Smooth muscle cell (in vitro differentiated cells): ENCODE measurements at regions not wholly inside any gene's neighbourhood (a gene's known extent, or its start where the extent isn't known, plus 50 kb on each side); places are given as distances from the start of the nearest gene placed in this dataset.

Source experiments
- DNase-seq: peaks from one replicate; lab custom pipeline; 2025; ENCODE audit not compliant: unreplicated experiment; lab: John Stamatoyannopoulos, UW
- H2AFZ ChIP-seq: fragments of 200-600 bp; sonication (generic); 2 replicates; pipeline ENCODE4 v1.6.0; 2016; ENCODE audit warnings: antibody characterized with exemption, low read depth, mild to moderate bottlenecking
- H3F3A ChIP-seq: fragments of 200-600 bp; sonication (generic); 2 replicates; pipeline ENCODE4 v1.6.0; 2017; ENCODE audit warnings: antibody characterized with exemption, low read depth
- H3K27ac ChIP-seq: fragments of 200-600 bp; sonication (generic); 2 replicates; pipeline ENCODE4 v1.5.1; 2016; ENCODE audit warnings: low read depth, mild to moderate bottlenecking
- H3K27me3 ChIP-seq: fragments of 200-600 bp; sonication (generic); 2 replicates; pipeline ENCODE4 v1.6.1; 2016; ENCODE audit warnings: low read depth, mild to moderate bottlenecking
- H3K36me3 ChIP-seq: fragments of 200-600 bp; sonication (generic); 2 replicates; pipeline ENCODE4 v1.5.1; 2016; ENCODE audit warnings: low read depth
- H3K4me1 ChIP-seq: fragments of 200-600 bp; sonication (generic); 2 replicates; pipeline ENCODE4 v1.5.1; 2016; ENCODE audit warnings: low read depth
- H3K4me2 ChIP-seq: fragments of 200-600 bp; sonication (generic); 2 replicates; pipeline ENCODE4 v1.6.0; 2016; ENCODE audit warnings: mild to moderate bottlenecking
- H3K4me3 ChIP-seq: fragments of 200-600 bp; sonication (generic); 2 replicates; pipeline ENCODE4 v1.5.1; 2016; ENCODE audit warnings: mild to moderate bottlenecking
- H3K79me2 ChIP-seq: fragments of 200-600 bp; sonication (generic); 2 replicates; pipeline ENCODE4 v1.6.0; 2016; ENCODE audit warnings: low read depth, mild to moderate bottlenecking
- H3K9ac ChIP-seq: fragments of 200-600 bp; sonication (generic); 2 replicates; pipeline ENCODE4 v1.6.0; 2016; ENCODE audit warnings: low read depth
- H3K9me3 ChIP-seq: fragments of 200-600 bp; sonication (generic); replicated peaks from 2 replicates; pipeline ENCODE4 v1.5.1; 2016; ENCODE audit warnings: low read depth
- H4K20me1 ChIP-seq: fragments of 200-600 bp; sonication (generic); 2 replicates; pipeline ENCODE4 v1.6.0; 2016; ENCODE audit warnings: low read depth
- CTCF ChIP-seq: fragments of 200-600 bp; sonication (generic); IDR thresholded peaks from 2 replicates; pipeline ENCODE4 v1.5.1; 2017; ENCODE audit warnings: borderline replicate concordance, mild to moderate bottlenecking, antibody characterized with exemption; ENCODE audit not compliant: insufficient read depth, poor library complexity, severe bottlenecking
- WGBS: methylation state at CpG from one replicate; pipeline ENCODE4 v1.1.7; 2016; ENCODE audit warnings: low lambda C conversion rate; 5-methylcytosine and 5-hydroxymethylcytosine counted together

DNA sequence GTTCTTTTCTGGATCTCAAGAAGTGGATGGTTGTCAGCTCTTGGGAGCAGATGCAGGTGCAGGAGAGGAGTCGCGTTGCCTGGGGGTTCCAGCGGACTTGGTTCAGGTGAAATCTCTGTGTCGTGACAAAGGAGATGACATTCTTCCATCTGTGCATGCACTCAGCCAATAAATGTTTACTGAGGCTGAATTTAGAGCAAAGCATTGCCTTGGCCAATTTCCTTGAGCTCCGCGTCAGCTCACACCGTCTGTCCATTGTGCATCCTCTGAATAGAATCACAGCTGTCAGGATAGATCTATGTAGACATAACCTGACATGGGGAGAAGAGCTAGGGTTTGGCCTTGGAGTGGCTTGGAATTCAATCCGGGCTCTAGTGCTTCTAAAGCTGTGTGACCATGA lies 343.7 kb downstream of the GLRX3 start:
- H3F3A ChIP-seq, result no peaks in the 10 kb centered on the region
- no peak overlapping the region for H2AFZ ChIP-seq
- no peaks in the 10 kb centered on the region for H3K79me2 ChIP-seq
- H3K4me2 ChIP-seq, result no peak overlapping the region
- H3K4me1 ChIP-seq, result no peaks in the 10 kb centered on the region
- no peaks in the 10 kb centered on the region for H3K36me3 ChIP-seq
- H3K27ac ChIP-seq, result no peak overlapping the region
- H3K9ac ChIP-seq, result no peak overlapping the region
- no peak overlapping the region for H3K4me3 ChIP-seq
- TF ChIP-seq CTCF, result no peak
- DNase-seq, result no peak
- H3K27me3 ChIP-seq, result peaks cover 7% of the 10 kb centered on the region
- 94% methylated on average over 8 of the region's 8 CpGs for WGBS
- H4K20me1 ChIP-seq, result no peaks in the 10 kb centered on the region
- no peaks in the 10 kb centered on the region for H3K9me3 ChIP-seq

DNA sequence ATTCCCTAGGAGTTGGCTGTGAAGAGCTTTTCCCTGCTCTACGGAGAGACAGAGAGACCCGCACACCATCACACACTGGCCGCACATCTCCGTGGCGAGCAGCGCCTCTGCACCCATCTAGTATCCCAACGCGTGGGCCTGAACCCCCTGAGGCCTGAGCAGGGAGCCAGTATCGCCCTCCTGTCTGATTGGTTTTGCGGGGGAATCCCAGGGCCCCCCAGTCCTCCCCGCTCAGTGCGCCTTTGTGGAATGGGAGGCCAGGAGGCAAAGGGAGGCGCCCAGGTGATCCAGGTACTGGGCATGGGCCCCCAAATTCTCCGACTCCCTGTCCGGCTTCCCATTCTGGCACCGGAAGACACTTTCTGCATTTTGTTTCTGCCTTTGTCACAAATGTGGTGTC lies 344.3 kb downstream of the GLRX3 start:
- Histone ChIP-seq H3K4me1 (no peaks in the 10 kb centered on the region), H3K36me3 (no peaks in the 10 kb centered on the region), H3K9ac (no peak overlapping the region), H3K27ac (no peak overlapping the region), H3K4me3 (no peak overlapping the region), H3F3A (no peaks in the 10 kb centered on the region), H3K4me2 (no peak overlapping the region), H3K9me3 (no peaks in the 10 kb centered on the region), H4K20me1 (no peaks in the 10 kb centered on the region), H3K79me2 (no peaks in the 10 kb centered on the region), H3K27me3 (peaks cover 7% of the 10 kb centered on the region), H2AFZ (no peak overlapping the region)
- WGBS, result 91% methylated on average over 16 of the region's 16 CpGs
- no peak for TF ChIP-seq CTCF
- no peak for DNase-seq

GRCh38 chr10:130481076-130481930 lies 345.1 kb downstream of the GLRX3 start:
- H3K4me2 ChIP-seq, result no peak overlapping the region
- no peak overlapping the region for H3K27ac ChIP-seq
- no peaks in the 10 kb centered on the region for H3K4me1 ChIP-seq
- no peak overlapping the region for H2AFZ ChIP-seq
- no peak overlapping the region for H3K9ac ChIP-seq
- H4K20me1 ChIP-seq, result no peaks in the 10 kb centered on the region
- H3K4me3 ChIP-seq, result no peak overlapping the region
- no peaks in the 10 kb centered on the region for H3F3A ChIP-seq
- no peaks in the 10 kb centered on the region for H3K36me3 ChIP-seq
- no peak for TF ChIP-seq CTCF
- WGBS, result 91% methylated on average over 18 of the region's 18 CpGs
- H3K27me3 ChIP-seq, result peaks cover 7% of the 10 kb centered on the region
- no peaks in the 10 kb centered on the region for H3K9me3 ChIP-seq
- DNase-seq, result no peak
- no peaks in the 10 kb centered on the region for H3K79me2 ChIP-seq

DNA sequence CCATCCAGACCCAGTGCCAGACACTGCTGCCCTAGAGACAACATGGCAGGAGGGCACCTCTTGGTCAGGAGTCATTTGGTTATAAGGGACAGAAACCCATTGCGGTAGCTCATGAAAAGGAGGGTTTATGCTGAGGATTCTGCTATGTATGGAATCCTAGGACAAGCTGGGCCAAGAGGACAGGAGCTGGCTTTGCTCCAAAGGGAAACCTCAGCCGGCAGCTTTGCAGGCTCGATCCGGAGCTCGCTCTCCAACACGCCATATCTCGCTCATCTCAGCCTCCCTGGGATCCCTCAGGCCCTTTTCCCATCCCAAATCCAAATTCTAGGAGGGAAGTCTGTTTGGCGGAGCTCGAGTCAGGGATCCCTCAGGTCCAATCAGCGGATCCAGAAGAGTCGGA lies 345.7 kb downstream of the GLRX3 start:
- Histone ChIP-seq H3K36me3 (no peaks in the 10 kb centered on the region), H2AFZ (no peak overlapping the region), H3K79me2 (no peaks in the 10 kb centered on the region), H3K27me3 (peaks cover 7% of the 10 kb centered on the region), H3K9me3 (no peaks in the 10 kb centered on the region), H3F3A (no peaks in the 10 kb centered on the region), H3K27ac (no peak overlapping the region), H4K20me1 (no peaks in the 10 kb centered on the region), H3K4me2 (no peak overlapping the region), H3K9ac (no peak overlapping the region), H3K4me3 (no peak overlapping the region), H3K4me1 (no peaks in the 10 kb centered on the region)
- DNase-seq, result no peak
- WGBS, result 93% methylated on average over 11 of the region's 11 CpGs
- no peak for TF ChIP-seq CTCF
